SK-N-SH (cell line): ENCODE measurements at regions not wholly inside any gene's neighbourhood (a gene's known extent, or its start where the extent isn't known, plus 50 kb on each side); places are given as distances from the start of the nearest gene placed in this dataset.

ENCODE experiments used
- CHD2 ChIP-seq: fragments of 150-350 bp; IDR thresholded peaks from 2 replicates; pipeline ENCODE4 v1.6.1; 2018; ENCODE audit warnings: low read length; ENCODE audit not compliant: partially characterized antibody
- CTCF ChIP-seq: fragments of 200-600 bp; sonication (generic); IDR thresholded peaks from 2 replicates; pipeline ENCODE4 v1.6.1; 2017; ENCODE audit warnings: antibody characterized with exemption, mild to moderate bottlenecking, moderate library complexity
- EP300 ChIP-seq, 2 experiments: IDR thresholded peaks; 2 replicates each; pipeline versions ENCODE4 v1.4.0 to v1.6.1; 2012; ENCODE audit warnings: borderline replicate concordance in 1 of 2, low read depth in 1 of 2, low read length in 1 of 2
- IRF3 ChIP-seq: fragments of 150-350 bp; IDR thresholded peaks from 2 replicates; pipeline ENCODE4 v1.6.1; 2016; ENCODE audit warnings: mild to moderate bottlenecking, low read depth, low read length
- POLR2AphosphoS5 ChIP-seq: IDR thresholded peaks from 2 replicates; pipeline ENCODE4 v1.6.1; 2012; ENCODE audit warnings: low read depth, low read length
- RAD21 ChIP-seq: IDR thresholded peaks from 2 replicates; pipeline ENCODE4 v1.6.1; 2012; ENCODE audit warnings: mild to moderate bottlenecking, low read length
- RCOR1 ChIP-seq: fragments of 150-350 bp; IDR thresholded peaks from 2 replicates; pipeline ENCODE4 v1.6.1; 2017; ENCODE audit warnings: antibody characterized with exemption, low read length
- SMC3 ChIP-seq: IDR thresholded peaks from 2 replicates; pipeline ENCODE4 v1.6.1; 2012; ENCODE audit warnings: low read depth, low read length, improper control_type of control experiment
- TCF12 ChIP-seq: IDR thresholded peaks from 2 replicates; pipeline ENCODE4 v1.4.0; 2012
- USF2 ChIP-seq: fragments of 150-350 bp; IDR thresholded peaks from 2 replicates; pipeline ENCODE4 v1.6.1; 2017; ENCODE audit warnings: antibody characterized with exemption, low read length, low read depth, borderline replicate concordance
- ZBTB33 ChIP-seq: IDR thresholded peaks from 2 replicates; pipeline ENCODE4 v1.4.0; 2012; ENCODE audit warnings: low read depth, borderline replicate concordance

- no peak for TF ChIP-seq RCOR1
- no peak for TF ChIP-seq CHD2
- TF ChIP-seq CTCF, result no peak
- TF ChIP-seq TCF12, result no peak
- TF ChIP-seq ZBTB33, result no peak
- TF ChIP-seq EP300 (IDR thresholded peaks at IDR 0.05; ENCODE audit: borderline replicate concordance in 1 of 2, low read depth in 1 of 2, low read length in 1 of 2), result no peak
- no peak for TF ChIP-seq SMC3
- TF ChIP-seq POLR2AphosphoS5, result no peak
- no peak for TF ChIP-seq RAD21
- TF ChIP-seq USF2, result no peak
- TF ChIP-seq IRF3, result no peak
Observed at GRCh38 chr3:177673112-177673914, 476.0 kb upstream of the TBL1XR1 start.
